Vagina (tissue), 2 donors: ENCODE measurements at regions not wholly inside any gene's neighbourhood (a gene's known extent, or its start where the extent isn't known, plus 50 kb on each side); places are given as distances from the start of the nearest gene placed in this dataset.
A peak's percentile ranks its signal among the peaks of the same experiment; 100 is the strongest.

Experiments
- DNase-seq, 2 donors: peaks; one replicate each; pipeline ENCODE4 v3.0.0-alpha.2; 2017; ENCODE audit errors: extremely low spot score in 2 of 2
- H3K27ac ChIP-seq: fragments of 200-600 bp; sonication (generic); one replicate; pipeline ENCODE4 v1.5.1; 2019
- H3K27me3 ChIP-seq: fragments of 200-600 bp; sonication (generic); one replicate; pipeline ENCODE4 v1.5.1; 2019
- H3K36me3 ChIP-seq, 2 donors: fragments of 200-600 bp; sonication (generic); one replicate each; pipeline ENCODE4 v1.5.1; 2017 to 2019
- H3K4me1 ChIP-seq: fragments of 200-600 bp; sonication (generic); one replicate; pipeline ENCODE4 v1.5.1; 2019
- H3K4me3 ChIP-seq, 2 donors: fragments of 200-600 bp; sonication (generic); 1 replicate in 1 of 2; 2 replicates in 1 of 2; pipeline ENCODE4 v1.5.1; 2016 to 2019
- H3K9me3 ChIP-seq: fragments of 200-600 bp; sonication (generic); one replicate; pipeline ENCODE4 v1.5.1; 2019
- POLR2A ChIP-seq, 2 donors: fragments of 450-650 bp; IDR thresholded peaks; one replicate each; pipeline ENCODE4 v1.6.1; 2017; ENCODE audit warnings: antibody characterized with exemption in 2 of 2, mild to moderate bottlenecking in 2 of 2, moderate library complexity in 2 of 2
- POLR2AphosphoS5 ChIP-seq, 2 donors: sonication (generic); formaldehyde crosslinking; IDR thresholded peaks; one replicate each; pipeline ENCODE4 v1.9.0; 2017; ENCODE audit warnings: antibody characterized with exemption in 2 of 2, mild to moderate bottlenecking in 2 of 2, low read depth in 1 of 2; ENCODE audit not compliant: insufficient read depth in 1 of 2
- intact Hi-C: fragments of 100-400 bp; cut with DNase I; formaldehyde crosslinking; loops from one replicate; pipeline ENCODE4 v1.15.1; 2023
- TF ChIP-seq, protein P1 (sequence below), 3 experiments: fragments of 450-650 bp in 2 of 3; fragments of 200-600 bp in 1 of 3; sonication (generic) in 1 of 3; IDR thresholded peaks; one replicate each; pipeline ENCODE4 v1.5.1; 2017 to 2019; ENCODE audit warnings: antibody characterized with exemption in 3 of 3, mild to moderate bottlenecking in 2 of 3, moderate library complexity in 2 of 3

DNA sequence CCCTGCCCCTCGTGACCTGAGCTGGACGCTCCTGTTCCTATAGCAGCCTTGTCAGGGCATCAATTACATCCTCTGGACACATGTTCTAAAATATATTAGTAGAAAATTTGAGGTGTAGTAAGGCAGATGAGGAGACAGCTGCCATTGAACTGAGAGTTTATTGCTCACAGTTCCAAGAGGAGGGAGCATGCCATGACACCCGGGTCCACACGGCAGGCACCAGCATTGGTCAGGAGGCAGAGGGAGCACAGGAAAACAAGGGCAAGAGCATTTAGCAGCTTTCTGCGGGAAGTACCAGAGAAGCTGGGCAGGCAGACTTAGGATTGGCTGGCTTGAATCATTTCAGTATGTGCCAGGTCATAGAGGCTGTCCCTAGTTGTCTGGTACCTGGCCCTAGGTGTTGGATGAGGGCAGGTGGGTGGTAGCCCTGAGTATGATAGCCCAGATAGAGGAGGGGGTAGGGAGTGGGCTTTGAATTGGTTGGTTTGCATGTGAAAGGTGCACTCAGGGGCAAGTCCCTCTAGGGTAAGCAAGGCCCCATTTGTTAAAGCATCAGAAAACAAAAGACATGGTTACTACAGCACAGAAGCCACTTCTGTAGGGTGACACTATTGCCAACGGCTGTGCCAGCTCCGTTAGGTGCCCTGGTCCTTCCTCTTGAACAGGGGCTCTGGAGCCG, 223.6 kb upstream of the RAB4A start:
- TF ChIP-seq POLR2AphosphoS5 (IDR thresholded peaks at IDR 0.05; ENCODE audit: insufficient read depth in 1 of 2, low read depth in 1 of 2) = no peak
- TF ChIP-seq, protein P1, sequence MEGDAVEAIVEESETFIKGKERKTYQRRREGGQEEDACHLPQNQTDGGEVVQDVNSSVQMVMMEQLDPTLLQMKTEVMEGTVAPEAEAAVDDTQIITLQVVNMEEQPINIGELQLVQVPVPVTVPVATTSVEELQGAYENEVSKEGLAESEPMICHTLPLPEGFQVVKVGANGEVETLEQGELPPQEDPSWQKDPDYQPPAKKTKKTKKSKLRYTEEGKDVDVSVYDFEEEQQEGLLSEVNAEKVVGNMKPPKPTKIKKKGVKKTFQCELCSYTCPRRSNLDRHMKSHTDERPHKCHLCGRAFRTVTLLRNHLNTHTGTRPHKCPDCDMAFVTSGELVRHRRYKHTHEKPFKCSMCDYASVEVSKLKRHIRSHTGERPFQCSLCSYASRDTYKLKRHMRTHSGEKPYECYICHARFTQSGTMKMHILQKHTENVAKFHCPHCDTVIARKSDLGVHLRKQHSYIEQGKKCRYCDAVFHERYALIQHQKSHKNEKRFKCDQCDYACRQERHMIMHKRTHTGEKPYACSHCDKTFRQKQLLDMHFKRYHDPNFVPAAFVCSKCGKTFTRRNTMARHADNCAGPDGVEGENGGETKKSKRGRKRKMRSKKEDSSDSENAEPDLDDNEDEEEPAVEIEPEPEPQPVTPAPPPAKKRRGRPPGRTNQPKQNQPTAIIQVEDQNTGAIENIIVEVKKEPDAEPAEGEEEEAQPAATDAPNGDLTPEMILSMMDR (IDR thresholded peaks at IDR 0.05) = no peak
- no peak for TF ChIP-seq POLR2A (IDR thresholded peaks at IDR 0.05)
- no peaks in the 10 kb centered on the region for H3K36me3 ChIP-seq
- intact Hi-C loops = no loop called here
- peak in 1 of 2 donors; percentile 64 for DNase-seq
- H3K27me3 ChIP-seq = no peaks in the 10 kb centered on the region
- H3K27ac ChIP-seq = no peak overlapping the region
- no peaks in the 10 kb centered on the region for H3K4me1 ChIP-seq
- no peaks in the 10 kb centered on the region for H3K9me3 ChIP-seq
- no peak overlapping the region for H3K4me3 ChIP-seq

DNA sequence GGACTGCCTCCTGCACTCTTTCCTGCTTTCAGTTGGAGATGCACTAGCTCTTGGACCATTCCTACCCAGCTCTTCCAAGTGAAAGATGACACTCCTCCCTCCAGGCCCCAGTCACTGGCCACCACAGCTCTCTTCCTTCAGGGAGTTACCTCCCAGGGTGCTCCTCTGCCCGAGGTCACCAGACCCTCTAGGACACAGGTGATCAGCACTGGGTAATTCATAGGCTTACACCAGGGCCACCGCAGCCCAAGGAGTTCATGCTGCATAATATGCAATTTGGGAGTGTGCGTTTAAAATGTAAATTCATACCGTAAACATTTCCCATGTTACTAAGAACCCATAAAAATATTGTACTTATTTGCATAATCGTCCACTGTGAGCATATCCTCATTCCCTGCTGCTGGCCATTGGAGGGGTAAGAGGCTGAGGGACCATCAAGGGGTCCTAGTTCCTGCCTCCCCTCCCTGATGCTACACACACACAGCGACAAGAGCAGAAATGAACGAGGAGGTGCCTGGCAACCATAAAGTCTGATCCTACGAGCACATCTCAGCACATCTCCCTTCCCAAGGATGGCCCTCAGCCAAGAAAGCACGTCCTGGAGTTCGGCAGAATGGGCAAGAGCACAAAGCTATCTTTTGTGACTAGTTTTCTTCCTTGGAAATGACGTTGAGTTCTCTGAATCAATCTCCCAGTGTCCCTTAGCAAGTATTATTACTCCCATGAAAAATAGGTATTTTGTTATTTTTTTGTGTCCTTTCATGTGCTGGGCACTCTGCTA, 222.9 kb upstream of the RAB4A start:
- Histone ChIP-seq H3K9me3 (no peaks in the 10 kb centered on the region), H3K4me1 (no peaks in the 10 kb centered on the region), H3K27ac (no peak overlapping the region), H3K27me3 (no peaks in the 10 kb centered on the region), H3K36me3 (no peaks in the 10 kb centered on the region), H3K4me3 (no peak overlapping the region)
- TF ChIP-seq, protein P1 (IDR thresholded peaks at IDR 0.05) = no peak
- TF ChIP-seq POLR2AphosphoS5 (IDR thresholded peaks at IDR 0.05; ENCODE audit: insufficient read depth in 1 of 2, low read depth in 1 of 2) = no peak
- TF ChIP-seq POLR2A (IDR thresholded peaks at IDR 0.05) = no peak
- peak in 1 of 2 donors; percentile 40 for DNase-seq
- intact Hi-C loops = no loop called here

DNA sequence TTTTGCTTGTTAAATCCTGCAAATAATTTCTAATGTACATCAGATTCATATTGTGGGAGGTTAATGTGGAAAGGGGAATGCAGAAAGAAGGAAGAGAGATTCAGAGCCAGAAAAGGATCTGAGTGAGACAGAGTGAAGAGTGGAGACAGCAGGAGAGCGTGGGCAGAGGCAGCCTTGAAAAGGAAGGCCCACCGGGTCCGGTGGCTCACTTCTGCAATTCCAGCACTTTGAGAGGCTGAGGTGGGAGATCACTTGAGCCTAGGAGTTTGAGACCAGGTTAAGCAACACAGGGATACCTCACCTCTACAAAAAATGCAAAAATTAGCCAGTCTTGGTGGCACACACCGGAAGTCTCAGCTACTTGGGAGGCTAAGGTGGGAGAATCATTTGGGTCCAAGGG, 222.0 kb upstream of the RAB4A start:
- TF ChIP-seq POLR2A (IDR thresholded peaks at IDR 0.05) = no peak
- TF ChIP-seq, protein P1 (IDR thresholded peaks at IDR 0.05) = no peak
- TF ChIP-seq POLR2AphosphoS5 (IDR thresholded peaks at IDR 0.05; ENCODE audit: insufficient read depth in 1 of 2, low read depth in 1 of 2) = no peak
- no peaks in the 10 kb centered on the region for H3K27me3 ChIP-seq
- no peak overlapping the region for H3K4me3 ChIP-seq
- H3K27ac ChIP-seq = no peak overlapping the region
- no peaks in the 10 kb centered on the region for H3K36me3 ChIP-seq
- peak in 1 of 2 donors; percentile 60 for DNase-seq
- intact Hi-C loops = no loop called here
- H3K4me1 ChIP-seq = no peaks in the 10 kb centered on the region
- H3K9me3 ChIP-seq = no peaks in the 10 kb centered on the region

DNA sequence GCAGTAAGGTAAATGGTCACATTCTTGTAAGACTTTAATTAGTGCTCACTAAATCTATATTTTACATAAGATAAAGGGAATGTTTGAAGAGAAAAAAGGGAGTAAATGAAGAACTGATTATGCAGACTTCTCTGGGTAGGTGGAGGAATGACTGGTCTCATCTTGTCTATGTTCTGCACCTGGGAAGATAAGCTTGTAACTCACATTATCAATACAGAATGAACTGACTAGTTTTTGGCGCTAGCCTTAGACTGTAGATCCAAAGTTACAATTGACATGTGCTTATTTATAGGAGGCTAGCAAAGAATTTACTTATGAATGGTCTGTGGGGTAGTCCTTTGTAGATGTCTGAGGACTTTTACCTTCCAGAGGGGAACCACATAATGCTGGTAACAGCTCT, 214.9 kb upstream of the RAB4A start:
- H3K27me3 ChIP-seq = no peaks in the 10 kb centered on the region
- H3K27ac ChIP-seq = no peak overlapping the region
- no peak overlapping the region for H3K4me3 ChIP-seq
- no peak for DNase-seq
- H3K9me3 ChIP-seq = no peaks in the 10 kb centered on the region
- H3K4me1 ChIP-seq = peaks cover 27% of the 10 kb centered on the region
- no peak for TF ChIP-seq POLR2AphosphoS5 (IDR thresholded peaks at IDR 0.05; ENCODE audit: insufficient read depth in 1 of 2, low read depth in 1 of 2)
- TF ChIP-seq, protein P1 (IDR thresholded peaks at IDR 0.05) = no peak
- TF ChIP-seq POLR2A (IDR thresholded peaks at IDR 0.05) = no peak
- H3K36me3 ChIP-seq = no peaks in the 10 kb centered on the region
- intact Hi-C loops = no loop called here

DNA sequence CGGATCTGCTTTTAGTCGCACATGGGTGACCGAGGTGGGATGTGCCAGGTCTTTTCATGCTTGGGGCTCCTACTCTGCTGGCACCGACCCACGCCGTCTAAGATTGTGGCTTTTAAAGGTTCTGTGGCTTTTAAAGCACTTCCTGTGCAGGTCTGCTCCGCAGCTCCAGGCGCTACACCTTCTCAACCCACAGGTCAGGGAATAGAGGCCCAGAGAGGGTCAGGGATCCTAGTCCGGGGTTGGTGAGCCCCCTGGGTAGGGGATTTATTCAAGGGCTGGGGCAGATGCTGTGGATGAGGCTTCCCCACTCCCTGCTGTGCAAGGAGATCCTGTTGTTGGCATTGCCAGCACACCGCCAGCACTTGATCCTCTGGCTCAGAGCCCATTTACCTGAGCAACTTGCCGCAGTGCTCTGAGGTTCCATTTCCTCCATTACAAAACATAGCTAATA, 212.8 kb upstream of the RAB4A start:
- no peaks in the 10 kb centered on the region for H3K36me3 ChIP-seq
- H3K9me3 ChIP-seq = no peaks in the 10 kb centered on the region
- H3K27me3 ChIP-seq = no peaks in the 10 kb centered on the region
- DNase-seq = no peak
- no peak overlapping the region for H3K27ac ChIP-seq
- peaks cover 35% of the 10 kb centered on the region for H3K4me1 ChIP-seq
- intact Hi-C loops = no loop called here
- TF ChIP-seq POLR2A (IDR thresholded peaks at IDR 0.05) (no peak), POLR2AphosphoS5 (IDR thresholded peaks at IDR 0.05; ENCODE audit: insufficient read depth in 1 of 2, low read depth in 1 of 2) (no peak)
- TF ChIP-seq, protein P1 (IDR thresholded peaks at IDR 0.05) = no peak
- H3K4me3 ChIP-seq = no peak overlapping the region
